Sigmoid colon (tissue), 6 donors: ENCODE measurements at regions not wholly inside any gene's neighbourhood (a gene's known extent, or its start where the extent isn't known, plus 50 kb on each side); places are given as distances from the start of the nearest gene placed in this dataset.

Experiments
- DNase-seq: peaks from one replicate; pipeline ENCODE4 v3.0.0-alpha.2; 2019
- H3K27ac ChIP-seq, 4 donors: fragments of 200-600 bp; sonication (generic); one replicate each; pipeline ENCODE4 v1.5.1; 2016 to 2019; ENCODE audit warnings: mild to moderate bottlenecking in 1 of 4
- H3K27me3 ChIP-seq, 3 donors: fragments of 200-600 bp; sonication (generic); one replicate each; pipeline ENCODE4 v1.5.1; 2019; ENCODE audit warnings: mild to moderate bottlenecking in 1 of 3
- H3K36me3 ChIP-seq, 4 donors: fragments of 200-600 bp; sonication (generic); one replicate each; pipeline ENCODE4 v1.5.1; 2016 to 2019
- H3K4me1 ChIP-seq, 4 donors: fragments of 200-600 bp; sonication (generic); one replicate each; pipeline ENCODE4 v1.5.1; 2017 to 2019
- H3K4me3 ChIP-seq, 4 donors: fragments of 200-600 bp; sonication (generic); one replicate each; pipeline ENCODE4 v1.5.1; 2017 to 2019; ENCODE audit warnings: mild to moderate bottlenecking in 2 of 4, moderate library complexity in 1 of 4
- H3K9me3 ChIP-seq, 4 donors: fragments of 200-600 bp in 3 of 4; sonication (generic) in 3 of 4; one replicate each; pipeline versions ENCODE4 v1.5.1 to v1.6.1; 2013 to 2019
- EP300 ChIP-seq, 4 donors: sonication (generic); formaldehyde crosslinking; IDR thresholded peaks; one replicate each; pipeline ENCODE4 v1.6.1; 2017; ENCODE audit warnings: antibody characterized with exemption in 4 of 4
- POLR2A ChIP-seq, 2 donors: fragments of 450-650 bp; IDR thresholded peaks; one replicate each; pipeline ENCODE4 v1.6.1; 2016; ENCODE audit warnings: antibody characterized with exemption in 2 of 2, mild to moderate bottlenecking in 2 of 2, moderate library complexity in 2 of 2
- POLR2AphosphoS5 ChIP-seq, 4 donors: sonication (generic); formaldehyde crosslinking; IDR thresholded peaks; one replicate each; pipeline ENCODE4 v1.6.1; 2017; ENCODE audit warnings: antibody characterized with exemption in 4 of 4
- whole genome bisulfite sequencing, 2 donors: extraction: QIAGEN DNeasy Blood & Tissue Kit; methylation state at CpG; one replicate each; pipeline ENCODE4 v1.1.7; 2013; 5-methylcytosine and 5-hydroxymethylcytosine counted together
- intact Hi-C: fragments of 100-400 bp; cut with DNase I; formaldehyde crosslinking; loops from one replicate; pipeline ENCODE4 v1.15.1; 2023
- TF ChIP-seq, protein P1 (sequence below), 4 experiments: fragments of 450-650 bp in 3 of 4; fragments of 200-600 bp in 1 of 4; IDR thresholded peaks; one replicate each; pipeline ENCODE4 v1.5.1; 2016 to 2019; ENCODE audit warnings: antibody characterized with exemption in 4 of 4, mild to moderate bottlenecking in 3 of 4, moderate library complexity in 2 of 4
- donor health status: healthy with polysubstance abuse.
- donor health status: healthy.

GRCh38 chr5:22985446-22985845 lies 132.3 kb upstream of the CDH12 start:
- WGBS, 2 donors: 84 to 87% methylated on average over 1 of the region's 1 CpG
- DNase-seq: no peak
- Histone ChIP-seq H3K27ac (no peak overlapping the region), H3K36me3 (no peaks in the 10 kb centered on the region), H3K27me3 (no peaks in the 10 kb centered on the region), H3K4me1 (no peaks in the 10 kb centered on the region), H3K4me3 (no peak overlapping the region), H3K9me3 (peaks cover 0 to 2% (median 0%) of the 10 kb centered on the region in 4 donors)
- TF ChIP-seq, protein P1, sequence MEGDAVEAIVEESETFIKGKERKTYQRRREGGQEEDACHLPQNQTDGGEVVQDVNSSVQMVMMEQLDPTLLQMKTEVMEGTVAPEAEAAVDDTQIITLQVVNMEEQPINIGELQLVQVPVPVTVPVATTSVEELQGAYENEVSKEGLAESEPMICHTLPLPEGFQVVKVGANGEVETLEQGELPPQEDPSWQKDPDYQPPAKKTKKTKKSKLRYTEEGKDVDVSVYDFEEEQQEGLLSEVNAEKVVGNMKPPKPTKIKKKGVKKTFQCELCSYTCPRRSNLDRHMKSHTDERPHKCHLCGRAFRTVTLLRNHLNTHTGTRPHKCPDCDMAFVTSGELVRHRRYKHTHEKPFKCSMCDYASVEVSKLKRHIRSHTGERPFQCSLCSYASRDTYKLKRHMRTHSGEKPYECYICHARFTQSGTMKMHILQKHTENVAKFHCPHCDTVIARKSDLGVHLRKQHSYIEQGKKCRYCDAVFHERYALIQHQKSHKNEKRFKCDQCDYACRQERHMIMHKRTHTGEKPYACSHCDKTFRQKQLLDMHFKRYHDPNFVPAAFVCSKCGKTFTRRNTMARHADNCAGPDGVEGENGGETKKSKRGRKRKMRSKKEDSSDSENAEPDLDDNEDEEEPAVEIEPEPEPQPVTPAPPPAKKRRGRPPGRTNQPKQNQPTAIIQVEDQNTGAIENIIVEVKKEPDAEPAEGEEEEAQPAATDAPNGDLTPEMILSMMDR (IDR thresholded peaks at IDR 0.05): no peak
- no peak for TF ChIP-seq POLR2AphosphoS5 (IDR thresholded peaks at IDR 0.05)
- TF ChIP-seq POLR2A (IDR thresholded peaks at IDR 0.05): no peak
- no peak for TF ChIP-seq EP300 (IDR thresholded peaks at IDR 0.05)
- intact Hi-C loops: no loop called here

GRCh38 chr5:22970956-22971618 lies 117.9 kb upstream of the CDH12 start:
- no peaks in the 10 kb centered on the region for H3K36me3 ChIP-seq
- TF ChIP-seq, protein P1 (IDR thresholded peaks at IDR 0.05): no peak
- TF ChIP-seq EP300 (IDR thresholded peaks at IDR 0.05) (no peak), POLR2AphosphoS5 (IDR thresholded peaks at IDR 0.05) (no peak), POLR2A (IDR thresholded peaks at IDR 0.05) (no peak)
- H3K4me1 ChIP-seq: no peaks in the 10 kb centered on the region
- H3K9me3 ChIP-seq: peaks cover 0 to 3% (median under 1%) of the 10 kb centered on the region in 4 donors
- H3K27me3 ChIP-seq: no peaks in the 10 kb centered on the region
- DNase-seq: no peak
- H3K27ac ChIP-seq: no peak overlapping the region
- 88 to 89% methylated on average over 8 of the region's 8 CpGs for WGBS, 2 donors
- H3K4me3 ChIP-seq: no peak overlapping the region
- intact Hi-C loops: no loop called here

GRCh38 chr5:22970491-22970890 lies 117.3 kb upstream of the CDH12 start:
- DNase-seq: no peak
- no peak for TF ChIP-seq POLR2AphosphoS5 (IDR thresholded peaks at IDR 0.05)
- TF ChIP-seq POLR2A (IDR thresholded peaks at IDR 0.05): no peak
- no peak for TF ChIP-seq EP300 (IDR thresholded peaks at IDR 0.05)
- TF ChIP-seq, protein P1 (IDR thresholded peaks at IDR 0.05): no peak
- Histone ChIP-seq H3K36me3 (no peaks in the 10 kb centered on the region), H3K27ac (no peak overlapping the region), H3K4me3 (no peak overlapping the region), H3K4me1 (no peaks in the 10 kb centered on the region), H3K9me3 (peaks cover 0 to 3% (median 2%) of the 10 kb centered on the region in 4 donors), H3K27me3 (no peaks in the 10 kb centered on the region)
- 77 to 82% methylated on average over 5 of the region's 5 CpGs for WGBS, 2 donors
- intact Hi-C loops: no loop called here

GRCh38 chr5:22968386-22968785 lies 115.2 kb upstream of the CDH12 start:
- H3K4me3 ChIP-seq: no peak overlapping the region
- TF ChIP-seq, protein P1 (IDR thresholded peaks at IDR 0.05): no peak
- TF ChIP-seq POLR2AphosphoS5 (IDR thresholded peaks at IDR 0.05): no peak
- TF ChIP-seq EP300 (IDR thresholded peaks at IDR 0.05): no peak
- TF ChIP-seq POLR2A (IDR thresholded peaks at IDR 0.05): no peak

GRCh38 chr5:22965960-22966359 lies 112.8 kb upstream of the CDH12 start:
- no peaks in the 10 kb centered on the region for H3K27me3 ChIP-seq
- no peak overlapping the region for H3K4me3 ChIP-seq
- H3K36me3 ChIP-seq: no peaks in the 10 kb centered on the region
- no peak for DNase-seq
- intact Hi-C loops: no loop called here
- H3K9me3 ChIP-seq: peaks cover 0 to 3% (median 2%) of the 10 kb centered on the region in 4 donors
- no peak for TF ChIP-seq POLR2A (IDR thresholded peaks at IDR 0.05)
- no peaks in the 10 kb centered on the region for H3K4me1 ChIP-seq
- WGBS, 2 donors: 49 to 64% methylated on average over 1 of the region's 1 CpG
- H3K27ac ChIP-seq: no peak overlapping the region

More at GRCh38 chr5:22968386-22968785, 115.2 kb upstream of the CDH12 start:
- intact Hi-C loops: no loop called here
- Histone ChIP-seq H3K27ac (no peak overlapping the region), H3K4me1 (no peaks in the 10 kb centered on the region), H3K27me3 (no peaks in the 10 kb centered on the region), H3K9me3 (peaks cover 0 to 3% (median 2%) of the 10 kb centered on the region in 4 donors), H3K36me3 (no peaks in the 10 kb centered on the region)
- DNase-seq: no peak
- 72 to 82% methylated on average over 2 of the region's 2 CpGs for WGBS, 2 donors
